HepG2 (cell line): ENCODE measurements at regions not wholly inside any gene's neighbourhood (a gene's known extent, or its start where the extent isn't known, plus 50 kb on each side); places are given as distances from the start of the nearest gene placed in this dataset.

Source experiments
- ATAC-seq: fragments of 200-7000 bp; cut with Tn5 transposase; 3 replicates; pipeline ENCODE4 v1.9.1; 2020; ENCODE audit warnings: mild to moderate bottlenecking, moderate library complexity
- BruUV-seq: library from RNA; stranded (reverse); fragments of 400-500 nt; replicated peaks from 2 replicates; lab custom pipeline; 2021; lab: Mats Ljungman, UMichigan
- CTCF ChIA-PET: fragments of 300-600 bp; formaldehyde crosslinking; extraction: SDS; loops from one replicate; lab custom pipeline; 2021; ENCODE audit warnings: low total read pairs, inconsistent platforms, low intra/inter-chr PET ratio; lab: Yijun Ruan, JAX
- POLR2A ChIA-PET: fragments of 350-600 bp; sonication (Branson Sonifier 250); formaldehyde crosslinking; loops from one replicate; lab custom pipeline; 2020; ENCODE audit warnings: antibody characterized with exemption, inconsistent platforms; lab: Yijun Ruan, JAX
- DNase-seq: peaks from one replicate; pipeline ENCODE4 v3.0.0-alpha.2; 2015; ENCODE audit warnings: low spot score
- FAIRE-seq: peaks from 3 replicates; lab custom pipeline; 2011; peaks lifted over from hg19 to GRCh38; lab: Jason Lieb, UNC
- H2AFZ ChIP-seq: one replicate; pipeline ENCODE4 v1.6.1; 2011; ENCODE audit warnings: low read length, inconsistent platforms
- H3K27ac ChIP-seq: fragments of 300-600 bp; 3 replicates; pipeline ENCODE4 v1.8.0; 2011; ENCODE audit warnings: mixed run types, mild to moderate bottlenecking, mixed read lengths, low read length, inconsistent platforms; ENCODE audit not compliant: insufficient read depth; ENCODE audit errors: extremely low read length
- H3K27me3 ChIP-seq, 2 experiments: fragments of 200-600 bp in 1 of 2; 2 replicates in 1 of 2; 3 replicates in 1 of 2; pipeline versions ENCODE4 v1.6.0 to v1.8.0; 2011; ENCODE audit warnings: low read length in 2 of 2, mild to moderate bottlenecking in 2 of 2, moderate library complexity in 2 of 2, inconsistent platforms in 1 of 2; ENCODE audit not compliant: insufficient read depth in 2 of 2, control insufficient read depth in 1 of 2
- H3K36me3 ChIP-seq, 2 experiments: fragments of 200-600 bp in 1 of 2; replicated peaks in 1 of 2; 2 replicates in 1 of 2; 3 replicates in 1 of 2; pipeline versions ENCODE4 v1.5.1 to v1.8.0; 2011; ENCODE audit warnings: low read length in 2 of 2, inconsistent platforms in 1 of 2; ENCODE audit not compliant: insufficient read depth in 2 of 2, control insufficient read depth in 1 of 2
- H3K4me1 ChIP-seq: 2 replicates; pipeline ENCODE4 v1.5.1; 2012; ENCODE audit warnings: low read length, inconsistent platforms; ENCODE audit not compliant: insufficient read depth
- H3K4me2 ChIP-seq: 2 replicates; pipeline ENCODE4 v1.6.0; 2011; ENCODE audit warnings: low read depth, low read length, inconsistent platforms
- H3K4me3 ChIP-seq, 3 experiments: fragments of 200-600 bp in 1 of 3; sonication (generic), shearing (Covaris generic) in 1 of 3; replicated peaks in 1 of 3; 2 replicates each; pipeline ENCODE4 v1.5.1; 2011 to 2016; ENCODE audit warnings: low read length in 3 of 3, inconsistent platforms in 2 of 3, low read depth in 2 of 3, mild to moderate bottlenecking in 2 of 3, control low read depth in 1 of 3, mixed read lengths in 1 of 3; ENCODE audit not compliant: insufficient read depth in 1 of 3
- H3K79me2 ChIP-seq: one replicate; pipeline ENCODE4 v1.6.1; 2011; ENCODE audit warnings: low read length, inconsistent platforms; ENCODE audit not compliant: insufficient read depth
- H3K9ac ChIP-seq: 2 replicates; pipeline ENCODE4 v1.6.0; 2011; ENCODE audit warnings: mild to moderate bottlenecking, low read depth, low read length, inconsistent platforms; ENCODE audit not compliant: insufficient read depth
- H3K9me3 ChIP-seq: 2 replicates; pipeline ENCODE4 v1.5.1; 2012; ENCODE audit warnings: mild to moderate bottlenecking, low read length
- H4K20me1 ChIP-seq: 2 replicates; pipeline ENCODE4 v1.6.0; 2011; ENCODE audit warnings: inconsistent platforms, mild to moderate bottlenecking, low read length, moderate library complexity; ENCODE audit not compliant: insufficient read depth
- ATRX ChIP-seq: sonication (generic); formaldehyde crosslinking; IDR thresholded peaks from 2 replicates; pipeline ENCODE4 v1.4.0; 2020; ENCODE audit warnings: missing genetic modification reagents, borderline replicate concordance
- HNRNPLL ChIP-seq: fragments of 200-400 bp; formaldehyde crosslinking; IDR thresholded peaks from 2 replicates; pipeline ENCODE4 v1.6.1; 2017; ENCODE audit warnings: mild to moderate bottlenecking, low read depth, low read length; ENCODE audit not compliant: poor library complexity, severe bottlenecking
- JARID2 ChIP-seq: sonication (generic); formaldehyde crosslinking; IDR thresholded peaks from 2 replicates; pipeline ENCODE4 v1.8.1; 2023; ENCODE audit warnings: missing genetic modification reagents, inconsistent platforms; ENCODE audit not compliant: insufficient replicate concordance
- NR1H2 ChIP-seq: sonication (generic); formaldehyde crosslinking; IDR thresholded peaks from 2 replicates; pipeline ENCODE4 v1.8.1; 2022; ENCODE audit warnings: low read depth, missing genetic modification reagents, borderline replicate concordance
- SMAD9 ChIP-seq: sonication (generic); formaldehyde crosslinking; IDR thresholded peaks from 2 replicates; pipeline ENCODE4 v1.5.1; 2020; ENCODE audit warnings: mild to moderate bottlenecking, missing genetic modification reagents
- ZNF775 ChIP-seq: sonication (generic); formaldehyde crosslinking; IDR thresholded peaks from 2 replicates; pipeline ENCODE4 v1.4.0; 2020; ENCODE audit warnings: missing genetic modification reagents, mild to moderate bottlenecking, moderate library complexity, borderline replicate concordance
- WGBS: methylation state at CpG from one replicate; pipeline ENCODE4 v1.1.6; 2017; ENCODE audit warnings: low lambda C conversion rate; 5-methylcytosine and 5-hydroxymethylcytosine counted together
- in situ Hi-C: cut with HindIII; loops from 2 replicates; pipeline ENCODE4 v1.10.0; 2017; ENCODE audit warnings: low pct_unique_long_range_greater_than_20kb; ENCODE audit not compliant: extremely low pct_ligation_motif_present
- intact Hi-C: fragments of 100-400 bp; cut with micrococcal nuclease; formaldehyde crosslinking; loops from one replicate; pipeline ENCODE4 v1.10.0; 2022; ENCODE audit not compliant: unreplicated experiment
- TF ChIP-seq, protein P1 (sequence below): sonication (generic); formaldehyde crosslinking; IDR thresholded peaks from 2 replicates; pipeline ENCODE4 v1.5.0; 2020; ENCODE audit warnings: mild to moderate bottlenecking, missing genetic modification reagents, borderline replicate concordance
- TF ChIP-seq, protein P2 (sequence below), 2 experiments: sonication (generic) in 1 of 2; formaldehyde crosslinking in 1 of 2; IDR thresholded peaks; 2 replicates each; pipeline versions ENCODE4 v1.6.1 to v1.9.0; 2014 to 2022; ENCODE audit warnings: antibody characterized with exemption in 1 of 2, borderline replicate concordance in 1 of 2, inconsistent platforms in 1 of 2, low read depth in 1 of 2, missing genetic modification reagents in 1 of 2

- intact Hi-C loops (no loop called here), in situ Hi-C loops (no loop called here)
- ChIA-PET CTCF (no interaction called here), POLR2A (no interaction called here)
- H3K27ac ChIP-seq, result no peak overlapping the region
- ATAC-seq, result no peak
- no peak for DNase-seq
- BruUV-seq, result no TSS peak
- peaks cover 2% of the 10 kb centered on the region; the same call in 1 of the 2 replicates for H3K9me3 ChIP-seq
- H3K4me2 ChIP-seq, result no peak overlapping the region
- H3K4me1 ChIP-seq, result peaks cover 8% of the 10 kb centered on the region
- TF ChIP-seq ATRX (CRISPR knock-in tag) (no peak), SMAD9 (no peak), JARID2 (CRISPR knock-in tag) (no peak), NR1H2 (CRISPR knock-in tag) (no peak), HNRNPLL (no peak), ZNF775 (CRISPR knock-in tag) (no peak)
- TF ChIP-seq, protein P1, sequence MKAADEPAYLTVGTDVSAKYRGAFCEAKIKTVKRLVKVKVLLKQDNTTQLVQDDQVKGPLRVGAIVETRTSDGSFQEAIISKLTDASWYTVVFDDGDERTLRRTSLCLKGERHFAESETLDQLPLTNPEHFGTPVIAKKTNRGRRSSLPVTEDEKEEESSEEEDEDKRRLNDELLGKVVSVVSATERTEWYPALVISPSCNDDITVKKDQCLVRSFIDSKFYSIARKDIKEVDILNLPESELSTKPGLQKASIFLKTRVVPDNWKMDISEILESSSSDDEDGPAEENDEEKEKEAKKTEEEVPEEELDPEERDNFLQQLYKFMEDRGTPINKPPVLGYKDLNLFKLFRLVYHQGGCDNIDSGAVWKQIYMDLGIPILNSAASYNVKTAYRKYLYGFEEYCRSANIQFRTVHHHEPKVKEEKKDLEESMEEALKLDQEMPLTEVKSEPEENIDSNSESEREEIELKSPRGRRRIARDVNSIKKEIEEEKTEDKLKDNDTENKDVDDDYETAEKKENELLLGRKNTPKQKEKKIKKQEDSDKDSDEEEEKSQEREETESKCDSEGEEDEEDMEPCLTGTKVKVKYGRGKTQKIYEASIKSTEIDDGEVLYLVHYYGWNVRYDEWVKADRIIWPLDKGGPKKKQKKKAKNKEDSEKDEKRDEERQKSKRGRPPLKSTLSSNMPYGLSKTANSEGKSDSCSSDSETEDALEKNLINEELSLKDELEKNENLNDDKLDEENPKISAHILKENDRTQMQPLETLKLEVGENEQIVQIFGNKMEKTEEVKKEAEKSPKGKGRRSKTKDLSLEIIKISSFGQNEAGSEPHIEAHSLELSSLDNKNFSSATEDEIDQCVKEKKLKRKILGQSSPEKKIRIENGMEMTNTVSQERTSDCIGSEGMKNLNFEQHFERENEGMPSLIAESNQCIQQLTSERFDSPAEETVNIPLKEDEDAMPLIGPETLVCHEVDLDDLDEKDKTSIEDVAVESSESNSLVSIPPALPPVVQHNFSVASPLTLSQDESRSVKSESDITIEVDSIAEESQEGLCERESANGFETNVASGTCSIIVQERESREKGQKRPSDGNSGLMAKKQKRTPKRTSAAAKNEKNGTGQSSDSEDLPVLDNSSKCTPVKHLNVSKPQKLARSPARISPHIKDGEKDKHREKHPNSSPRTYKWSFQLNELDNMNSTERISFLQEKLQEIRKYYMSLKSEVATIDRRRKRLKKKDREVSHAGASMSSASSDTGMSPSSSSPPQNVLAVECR (CRISPR knock-in tag), result no peak
- TF ChIP-seq, protein P2, sequence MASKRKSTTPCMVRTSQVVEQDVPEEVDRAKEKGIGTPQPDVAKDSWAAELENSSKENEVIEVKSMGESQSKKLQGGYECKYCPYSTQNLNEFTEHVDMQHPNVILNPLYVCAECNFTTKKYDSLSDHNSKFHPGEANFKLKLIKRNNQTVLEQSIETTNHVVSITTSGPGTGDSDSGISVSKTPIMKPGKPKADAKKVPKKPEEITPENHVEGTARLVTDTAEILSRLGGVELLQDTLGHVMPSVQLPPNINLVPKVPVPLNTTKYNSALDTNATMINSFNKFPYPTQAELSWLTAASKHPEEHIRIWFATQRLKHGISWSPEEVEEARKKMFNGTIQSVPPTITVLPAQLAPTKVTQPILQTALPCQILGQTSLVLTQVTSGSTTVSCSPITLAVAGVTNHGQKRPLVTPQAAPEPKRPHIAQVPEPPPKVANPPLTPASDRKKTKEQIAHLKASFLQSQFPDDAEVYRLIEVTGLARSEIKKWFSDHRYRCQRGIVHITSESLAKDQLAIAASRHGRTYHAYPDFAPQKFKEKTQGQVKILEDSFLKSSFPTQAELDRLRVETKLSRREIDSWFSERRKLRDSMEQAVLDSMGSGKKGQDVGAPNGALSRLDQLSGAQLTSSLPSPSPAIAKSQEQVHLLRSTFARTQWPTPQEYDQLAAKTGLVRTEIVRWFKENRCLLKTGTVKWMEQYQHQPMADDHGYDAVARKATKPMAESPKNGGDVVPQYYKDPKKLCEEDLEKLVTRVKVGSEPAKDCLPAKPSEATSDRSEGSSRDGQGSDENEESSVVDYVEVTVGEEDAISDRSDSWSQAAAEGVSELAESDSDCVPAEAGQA (IDR thresholded peaks at IDR 0.05; ENCODE audit: low read depth), result no peak
- TF ChIP-seq, protein P2 (CRISPR knock-in tag; IDR thresholded peaks at IDR 0.05; ENCODE audit: borderline replicate concordance), result no peak
- H3K36me3 ChIP-seq, result no peaks in the 10 kb centered on the region
- 40% methylated on average over 2 of the region's 2 CpGs for WGBS
- no peak overlapping the region for H2AFZ ChIP-seq
- FAIRE-seq, result no peak
- H3K79me2 ChIP-seq, result no peaks in the 10 kb centered on the region
- peaks cover 3 to 24% of the 10 kb centered on the region in 2 experiments; a peak in 4 of 5 replicates for H3K27me3 ChIP-seq
- H4K20me1 ChIP-seq, result no peaks in the 10 kb centered on the region
- no peak overlapping the region for H3K4me3 ChIP-seq
- H3K9ac ChIP-seq, result no peak overlapping the region
These were observed 81.4 kb upstream of the ETV3 start for GRCh38 chr1:157219600-157219999.
